SH-SY5Y (cell line): ENCODE measurements at regions not wholly inside any gene's neighbourhood (a gene's known extent, or its start where the extent isn't known, plus 50 kb on each side); places are given as distances from the start of the nearest gene placed in this dataset.

Experiments used
- GATA2 ChIP-seq: IDR thresholded peaks from 2 replicates; pipeline ENCODE4 v1.6.1; 2011; ENCODE audit warnings: mild to moderate bottlenecking, low read depth, low read length
- GATA3 ChIP-seq: IDR thresholded peaks from 2 replicates; pipeline ENCODE4 v1.6.1; 2011; ENCODE audit warnings: low read depth, mild to moderate bottlenecking, low read length, moderate library complexity

DNA sequence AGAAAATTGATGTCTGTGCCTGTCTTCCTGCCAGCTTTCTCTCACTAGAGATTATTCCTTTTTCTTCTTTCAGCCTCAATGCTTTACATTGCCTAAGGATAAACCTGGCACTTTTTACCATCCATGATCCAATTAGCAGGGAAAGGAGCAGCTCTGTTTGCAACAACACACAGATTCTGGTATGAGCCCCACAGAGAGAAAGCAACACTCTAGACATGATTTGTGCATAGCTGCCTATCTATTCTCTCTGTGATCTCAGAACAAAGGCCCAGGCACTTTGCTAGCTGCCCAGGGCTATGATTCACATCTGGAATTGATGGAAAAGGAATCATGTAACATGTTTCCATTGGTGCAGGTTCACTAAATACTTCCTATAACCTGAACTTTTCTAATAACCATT, 685.0 kb downstream of the ETS1 start:
- TF ChIP-seq GATA3, result 0 out of 2 replicates have a peak, but pooled peaks have one; percentile 16
- TF ChIP-seq GATA2, result peak; percentile 79
